NCI-H187 treated with DMSO at 0.1 percent for 48 hours (cell line): ENCODE measurements at regions not wholly inside any gene's neighbourhood (a gene's known extent, or its start where the extent isn't known, plus 50 kb on each side); places are given as distances from the start of the nearest gene placed in this dataset.

Experiments
- DNase-seq: peaks from one replicate; lab custom pipeline; 2025; lab: John Stamatoyannopoulos, UW

DNA sequence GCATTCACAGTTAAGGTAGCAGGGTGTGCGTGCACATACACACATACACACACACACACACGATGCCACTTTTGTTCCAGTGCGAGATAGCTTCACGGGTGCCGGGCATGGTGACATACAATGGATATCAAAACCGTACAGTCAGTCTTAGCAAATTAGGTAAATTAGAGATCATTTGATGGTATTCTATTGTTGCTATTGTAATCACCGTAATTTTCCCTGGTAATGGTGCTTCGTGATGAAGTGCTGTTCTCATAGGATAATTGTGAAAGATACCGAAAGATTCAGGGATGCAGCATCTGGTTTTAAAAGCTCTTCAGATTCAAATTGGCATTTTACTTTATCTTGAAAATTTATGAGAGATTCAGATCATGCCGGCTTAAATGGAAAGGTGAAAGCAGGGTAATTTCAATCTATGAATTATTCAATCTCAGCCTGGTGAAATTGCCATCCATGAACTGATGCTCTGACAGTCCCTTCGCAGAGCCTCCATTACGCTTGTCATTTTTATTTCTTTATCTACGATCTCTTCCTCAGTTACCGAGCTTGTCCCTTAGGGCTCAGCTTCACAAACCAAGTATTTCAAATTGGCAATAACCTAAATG, 71.3 kb upstream of the SOX4 start:
- DNase-seq: no peak

DNA sequence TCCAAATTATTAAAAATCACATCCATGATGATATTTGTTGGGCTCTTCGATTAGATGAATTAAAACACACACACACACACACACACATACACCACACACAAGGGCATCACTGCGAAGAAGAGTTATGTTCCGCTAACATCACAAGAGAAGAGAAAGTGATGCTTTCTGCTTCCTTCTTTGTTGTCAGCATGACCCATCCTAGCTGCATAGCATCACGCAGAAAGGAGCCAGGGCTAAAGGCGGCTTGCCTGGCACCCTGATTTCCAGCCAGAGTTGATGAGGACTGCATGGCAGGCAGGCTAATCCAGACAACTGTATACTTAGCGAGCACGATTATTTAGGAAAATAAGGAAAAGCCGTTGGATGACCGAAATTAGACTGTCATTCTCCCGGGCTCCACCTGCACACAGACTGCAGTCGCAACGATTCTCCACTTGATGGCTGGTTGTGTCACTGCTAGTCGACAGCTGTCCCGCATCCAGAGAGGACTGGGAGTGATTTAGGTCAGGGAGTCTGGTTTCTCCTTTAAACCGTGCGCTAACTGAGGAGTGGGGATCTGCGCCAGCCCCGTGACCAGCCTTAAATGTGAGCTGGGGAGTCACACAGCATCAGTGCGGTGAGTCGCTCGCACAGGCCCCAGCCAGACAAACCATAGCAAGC, 70.6 kb upstream of the SOX4 start:
- no peak for DNase-seq

DNA sequence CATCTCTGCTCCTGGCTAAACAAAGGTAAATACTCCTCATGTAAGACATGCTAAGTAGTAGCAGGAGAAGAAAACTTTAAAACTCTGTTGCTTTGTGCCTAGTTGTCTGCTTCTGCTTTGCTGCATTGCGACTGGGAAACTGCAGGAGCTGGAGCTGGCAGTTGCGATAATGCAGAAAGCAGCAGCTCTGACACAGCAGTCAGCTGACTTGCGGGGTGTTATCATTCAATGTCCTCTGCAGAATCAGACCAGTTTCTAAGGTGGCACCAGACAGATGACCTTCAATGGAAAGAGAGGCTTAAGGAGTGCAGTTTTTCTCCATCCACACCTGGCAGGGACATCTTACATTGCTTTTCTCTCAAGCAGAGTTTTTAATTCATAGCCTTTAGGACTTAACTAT, 69.9 kb upstream of the SOX4 start:
- no peak for DNase-seq

DNA sequence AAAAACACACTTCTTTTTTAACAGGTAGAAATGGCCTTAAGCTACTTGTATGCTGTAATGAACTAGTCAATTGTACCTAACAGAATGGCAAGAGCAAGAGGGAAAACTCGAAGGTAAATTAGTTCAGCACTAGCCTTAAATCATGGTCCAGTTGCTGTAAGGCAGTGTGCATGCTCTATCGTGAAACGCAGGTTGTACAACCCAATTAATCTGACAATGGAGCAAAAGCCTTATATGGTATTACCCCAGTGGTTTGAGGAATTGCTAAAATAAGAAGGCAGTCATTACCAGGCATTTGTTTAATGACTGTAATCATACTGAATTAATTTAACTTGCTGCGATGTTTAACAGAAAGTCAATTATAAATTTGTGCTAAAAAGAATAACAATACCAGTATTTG, 69.3 kb upstream of the SOX4 start:
- DNase-seq: no peak

GRCh38 chr6:21526974-21527373, 66.6 kb upstream of the SOX4 start:
- DNase-seq: no peak

GRCh38 chr6:21527731-21528130, 65.8 kb upstream of the SOX4 start:
- no peak for DNase-seq

- DNase-seq: no peak
Observed at GRCh38 chr6:21529431-21529830, 64.1 kb upstream of the SOX4 start.

DNA sequence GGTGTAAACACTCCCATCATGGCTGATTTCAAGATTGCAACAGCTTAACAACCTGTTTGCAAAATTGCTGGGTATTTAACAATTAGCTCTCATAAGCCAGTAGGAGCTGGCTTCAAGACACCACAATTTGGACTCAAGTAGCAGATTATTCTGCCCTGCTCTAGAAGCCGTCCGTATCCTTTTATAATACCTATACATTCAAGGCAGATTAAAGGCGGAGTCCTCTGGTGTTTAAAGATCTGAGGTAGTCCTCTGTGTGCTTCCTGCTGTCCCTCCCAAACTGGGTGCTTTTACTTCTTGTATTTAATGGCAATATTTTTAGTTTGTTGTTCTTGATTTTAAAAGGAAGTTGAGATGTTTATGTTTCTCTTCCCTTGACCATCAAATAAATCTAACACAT, 62.2 kb upstream of the SOX4 start:
- no peak for DNase-seq

- DNase-seq: no peak
Observed at GRCh38 chr6:21533678-21534077, 59.9 kb upstream of the SOX4 start.

DNA sequence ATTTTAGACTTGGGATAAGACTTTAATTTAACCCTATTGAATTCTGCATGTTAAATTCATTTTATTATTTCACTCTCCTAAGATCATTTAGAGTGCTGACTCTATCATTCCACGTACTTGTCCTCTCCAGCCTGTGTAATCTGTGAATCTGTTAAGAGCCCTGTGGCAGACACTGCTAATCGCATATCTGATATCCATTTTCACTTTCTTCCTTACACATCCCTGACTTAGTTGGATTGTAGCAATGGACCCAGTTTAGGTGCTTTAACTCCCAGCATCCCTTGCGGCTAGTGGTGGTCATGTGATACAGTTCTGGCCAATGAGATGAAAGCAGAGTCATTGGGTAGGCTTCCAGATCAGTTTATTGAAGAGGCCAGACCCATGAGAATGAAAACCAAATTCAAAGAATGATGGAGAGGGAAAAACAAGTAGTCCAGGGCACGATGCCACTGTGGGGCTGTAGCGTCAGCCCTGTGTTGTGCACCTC, 57.2 kb upstream of the SOX4 start:
- DNase-seq: no peak

DNA sequence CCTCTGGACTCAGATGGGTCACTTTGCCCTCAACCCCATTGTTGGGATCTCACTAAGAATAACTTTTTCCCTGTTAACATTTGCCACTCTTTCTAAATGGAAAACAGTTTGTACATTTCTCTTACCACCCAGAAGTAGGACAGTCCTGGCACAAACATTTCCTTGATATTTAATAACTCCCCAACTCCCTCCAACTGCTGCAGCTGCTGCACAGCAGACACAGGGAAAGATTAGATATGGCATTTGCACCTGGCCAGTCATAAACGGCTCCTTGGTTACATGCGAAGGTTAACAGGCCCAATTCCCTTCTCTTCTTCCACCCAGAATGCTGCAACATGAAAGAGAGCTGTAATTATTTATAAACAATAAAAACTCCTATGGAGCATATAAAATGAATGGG, 55.9 kb upstream of the SOX4 start:
- DNase-seq: no peak

DNA sequence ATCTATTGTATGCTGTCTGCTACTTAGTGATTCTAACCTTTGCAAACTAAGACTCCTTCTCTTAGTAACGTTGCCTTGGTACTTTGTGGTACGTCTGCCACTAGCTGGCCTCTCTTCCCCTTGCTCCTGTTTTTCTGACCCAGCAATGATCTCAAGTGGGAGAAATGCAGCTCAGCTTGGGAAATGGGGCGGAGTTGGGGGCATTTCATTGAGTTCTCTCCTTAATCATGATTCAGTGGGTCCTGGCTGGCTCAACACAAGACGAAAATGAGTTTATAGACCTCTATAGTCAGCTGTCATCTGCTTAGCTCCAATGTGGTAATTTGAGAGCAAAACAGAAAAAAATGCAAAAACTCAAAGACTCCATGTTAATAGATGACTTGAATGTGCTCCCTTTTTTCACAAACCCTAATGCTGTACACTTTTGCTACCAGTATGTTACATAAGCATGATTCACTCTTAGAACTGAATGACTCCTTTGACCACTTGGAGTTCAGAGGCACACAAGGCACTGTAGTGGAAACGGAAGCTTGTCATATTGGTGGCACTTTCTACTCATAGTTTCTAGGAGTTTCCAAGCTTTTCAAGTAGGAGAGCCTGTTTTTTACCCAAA, 55.3 kb upstream of the SOX4 start:
- no peak for DNase-seq

GRCh38 chr6:21539621-21540100, 53.9 kb upstream of the SOX4 start:
- no peak for DNase-seq
